HG02852 (cell line): ENCODE measurements at regions not wholly inside any gene's neighbourhood (a gene's known extent, or its start where the extent isn't known, plus 50 kb on each side); places are given as distances from the start of the nearest gene placed in this dataset.

ENCODE experiments used
- ATAC-seq: cut with Tn5 transposase; IDR thresholded peaks from one replicate; pipeline ENCODE4 v1.9.1; 2021; ENCODE audit warnings: mild to moderate bottlenecking, moderate library complexity; ENCODE audit not compliant: unreplicated experiment

DNA sequence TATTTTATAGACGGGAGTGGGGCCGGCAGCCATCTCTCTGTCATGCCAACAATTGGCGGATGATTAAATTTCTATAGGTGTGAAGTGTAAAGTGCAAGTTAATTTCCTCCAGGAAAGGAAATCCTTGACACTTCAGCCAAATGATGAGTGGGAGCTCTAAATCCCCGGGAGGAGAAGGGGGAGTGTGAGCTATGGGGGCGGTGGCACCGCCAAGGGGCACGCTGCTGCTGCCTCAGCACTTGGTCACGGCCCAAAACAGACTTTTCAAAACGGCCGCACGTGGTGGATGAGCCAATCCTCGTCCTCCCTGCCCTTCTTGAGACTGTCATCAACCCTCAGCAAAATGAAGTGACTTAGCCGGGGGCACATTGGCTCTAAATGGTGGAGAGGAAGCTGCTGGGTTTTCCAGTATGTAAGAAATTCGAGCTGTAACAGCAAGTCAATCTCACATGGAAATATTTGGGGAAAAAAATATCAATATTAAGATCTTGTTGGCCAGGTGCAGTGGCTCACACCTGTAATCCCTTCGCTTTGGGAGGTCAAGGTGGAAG, 200.8 kb downstream of the TFCP2L1 start:
- ATAC-seq: no peak

DNA sequence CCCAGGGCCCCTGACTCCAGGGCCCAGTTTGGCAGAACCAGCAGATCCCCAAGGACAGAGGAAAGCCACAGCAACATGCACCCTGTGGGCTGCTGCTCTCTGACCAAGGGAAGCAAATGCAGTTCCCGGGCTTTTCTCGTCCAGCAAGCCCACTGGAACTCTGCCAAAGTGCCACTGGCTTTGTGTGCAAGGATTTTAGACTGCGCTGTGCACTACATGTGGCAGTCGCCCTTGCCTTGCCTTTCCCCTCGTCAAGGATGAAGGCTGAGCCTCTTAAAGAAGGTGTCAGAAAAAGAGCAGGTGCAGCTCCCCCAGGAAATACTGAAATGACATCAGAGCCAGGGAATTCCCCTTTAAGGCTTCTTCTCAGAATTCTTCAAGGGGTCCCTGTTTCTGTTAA, 199.2 kb downstream of the TFCP2L1 start:
- no peak for ATAC-seq

GRCh38 chr2:121086450-121086849, 198.6 kb downstream of the TFCP2L1 start:
- no peak for ATAC-seq

DNA sequence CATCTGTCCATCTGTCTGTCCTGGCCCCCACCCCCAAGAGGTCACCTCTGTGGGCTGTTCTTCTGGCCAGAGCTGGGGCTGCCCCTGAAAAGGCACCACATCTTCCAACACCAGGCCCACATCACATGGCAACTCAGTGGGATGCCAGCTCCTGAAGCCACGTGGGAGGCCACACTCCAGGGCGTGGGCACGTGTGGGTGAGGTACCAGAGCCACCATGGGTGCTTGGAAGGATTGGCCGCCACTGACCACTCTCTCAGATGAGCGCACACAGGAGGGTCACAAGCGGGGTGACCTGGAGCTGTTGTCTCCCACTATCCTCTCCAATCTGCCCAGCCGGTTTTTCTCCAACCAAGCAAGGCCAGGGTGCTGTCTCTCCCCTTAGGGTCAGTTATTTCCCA, 197.9 kb downstream of the TFCP2L1 start:
- ATAC-seq: no peak

DNA sequence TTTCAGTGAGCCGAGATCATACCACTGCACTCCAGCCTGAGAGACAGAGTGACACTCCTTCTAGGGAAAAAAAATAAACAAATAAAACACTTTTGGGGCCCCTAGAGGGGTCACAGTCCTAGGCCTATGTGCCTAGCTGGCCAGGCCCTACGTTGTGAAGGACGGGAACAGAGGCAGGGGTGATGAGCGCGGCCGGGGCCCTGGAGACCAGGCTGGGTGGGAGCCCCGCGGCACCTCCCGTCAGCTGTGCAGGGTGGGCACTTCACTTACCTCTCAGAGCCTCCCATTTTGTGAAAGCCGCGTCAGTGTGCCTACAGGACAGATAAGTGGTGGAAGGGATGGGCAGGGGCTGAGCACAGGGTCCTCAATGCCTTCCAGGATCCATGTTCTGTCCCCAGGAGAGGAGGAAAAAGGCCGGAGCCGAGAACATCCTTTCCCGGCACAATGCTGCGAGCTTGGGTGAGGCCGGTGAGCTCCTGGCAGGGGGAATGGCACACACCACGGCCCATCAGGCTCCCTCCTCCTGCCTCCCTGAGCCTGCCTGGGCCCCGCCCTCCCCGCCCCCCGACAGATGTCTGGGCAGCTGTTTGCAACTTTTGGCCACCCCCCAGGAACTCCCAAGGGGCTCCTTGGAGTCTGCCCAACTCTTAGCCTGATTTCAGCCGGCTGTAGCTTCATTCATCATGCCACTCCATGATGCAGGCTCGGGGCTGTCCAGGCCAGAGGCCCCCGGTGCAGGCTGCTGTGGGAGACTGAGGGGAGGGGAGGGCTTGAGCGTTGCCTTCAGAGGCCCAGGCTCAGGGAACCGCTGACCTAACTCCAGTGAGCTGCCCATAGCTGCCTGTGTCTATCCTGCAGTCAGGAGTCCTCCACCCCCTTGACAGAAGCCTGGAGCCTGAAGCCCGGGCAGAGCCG, 196.5 kb downstream of the TFCP2L1 start:
- no peak for ATAC-seq

DNA sequence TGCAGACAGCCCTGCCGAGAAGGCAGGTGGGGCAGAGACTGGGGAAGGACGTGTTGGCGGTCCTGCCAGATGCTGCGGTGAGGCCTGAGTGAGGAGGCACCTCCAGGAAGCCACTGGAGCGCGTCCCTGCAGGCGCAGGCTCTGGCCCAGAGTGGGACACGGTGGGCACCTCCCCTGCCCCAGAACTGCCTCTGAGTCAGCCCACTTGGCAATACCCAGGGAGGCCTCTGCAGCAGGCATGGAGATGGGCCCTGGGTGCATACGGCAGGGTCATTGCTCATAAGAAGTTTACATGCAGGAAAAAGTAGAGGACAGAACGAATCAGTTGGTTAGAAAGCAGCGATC, 195.9 kb downstream of the TFCP2L1 start:
- no peak for ATAC-seq

DNA sequence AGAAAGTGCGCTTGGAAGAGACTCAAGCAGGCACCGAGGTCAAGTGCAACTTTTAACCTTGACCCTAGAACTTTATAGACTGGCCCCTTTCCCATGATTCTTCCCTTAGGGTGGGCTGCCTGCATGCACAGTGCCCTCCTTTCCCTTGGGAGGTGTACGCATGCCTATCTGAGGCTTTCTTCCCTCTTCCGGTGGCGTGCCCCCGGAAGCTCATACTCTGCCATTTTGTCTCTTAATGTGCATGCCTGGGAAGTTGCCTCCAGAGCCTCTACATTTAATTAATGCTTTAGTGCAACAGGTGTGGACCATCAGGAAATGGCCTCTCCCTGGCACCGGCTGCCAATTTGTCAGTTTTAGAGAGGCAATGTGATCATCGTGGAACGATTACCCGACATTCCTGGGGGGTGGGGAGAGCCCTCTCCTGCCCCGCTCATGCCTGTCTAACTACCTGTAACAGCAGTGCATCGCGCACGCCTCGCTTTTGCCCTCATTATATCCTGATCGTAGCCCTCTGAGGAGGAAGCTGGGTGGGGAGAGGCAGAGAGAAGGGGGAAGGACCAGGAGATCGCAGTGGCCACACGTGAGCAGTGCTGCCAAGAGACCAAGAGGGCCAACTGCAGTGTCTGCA, 194.8 kb downstream of the TFCP2L1 start:
- no peak for ATAC-seq

GRCh38 chr2:121092095-121092494, 192.9 kb downstream of the TFCP2L1 start:
- no peak for ATAC-seq

GRCh38 chr2:121093692-121094091, 191.3 kb downstream of the TFCP2L1 start:
- ATAC-seq: no peak

DNA sequence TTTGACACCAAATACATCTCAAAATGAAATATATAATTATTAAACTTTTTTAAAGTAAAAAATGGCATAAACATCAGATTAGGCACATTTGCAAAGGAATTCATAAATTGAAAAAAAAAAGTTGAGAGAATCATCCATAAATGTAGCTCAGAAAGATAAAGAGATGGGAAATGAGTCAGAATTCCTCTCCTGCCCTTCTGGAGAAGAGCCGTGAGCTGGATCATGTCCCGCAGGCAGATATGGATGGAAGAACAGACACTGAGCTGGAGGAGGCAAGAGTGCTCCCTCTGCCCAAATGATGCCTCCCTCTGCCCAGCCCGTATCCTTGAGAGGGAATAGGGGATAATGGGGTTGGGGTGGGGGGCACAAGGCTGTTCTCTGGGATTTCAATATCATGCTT, 190.9 kb downstream of the TFCP2L1 start:
- no peak for ATAC-seq

GRCh38 chr2:121094845-121095244, 190.2 kb downstream of the TFCP2L1 start:
- ATAC-seq: no peak

DNA sequence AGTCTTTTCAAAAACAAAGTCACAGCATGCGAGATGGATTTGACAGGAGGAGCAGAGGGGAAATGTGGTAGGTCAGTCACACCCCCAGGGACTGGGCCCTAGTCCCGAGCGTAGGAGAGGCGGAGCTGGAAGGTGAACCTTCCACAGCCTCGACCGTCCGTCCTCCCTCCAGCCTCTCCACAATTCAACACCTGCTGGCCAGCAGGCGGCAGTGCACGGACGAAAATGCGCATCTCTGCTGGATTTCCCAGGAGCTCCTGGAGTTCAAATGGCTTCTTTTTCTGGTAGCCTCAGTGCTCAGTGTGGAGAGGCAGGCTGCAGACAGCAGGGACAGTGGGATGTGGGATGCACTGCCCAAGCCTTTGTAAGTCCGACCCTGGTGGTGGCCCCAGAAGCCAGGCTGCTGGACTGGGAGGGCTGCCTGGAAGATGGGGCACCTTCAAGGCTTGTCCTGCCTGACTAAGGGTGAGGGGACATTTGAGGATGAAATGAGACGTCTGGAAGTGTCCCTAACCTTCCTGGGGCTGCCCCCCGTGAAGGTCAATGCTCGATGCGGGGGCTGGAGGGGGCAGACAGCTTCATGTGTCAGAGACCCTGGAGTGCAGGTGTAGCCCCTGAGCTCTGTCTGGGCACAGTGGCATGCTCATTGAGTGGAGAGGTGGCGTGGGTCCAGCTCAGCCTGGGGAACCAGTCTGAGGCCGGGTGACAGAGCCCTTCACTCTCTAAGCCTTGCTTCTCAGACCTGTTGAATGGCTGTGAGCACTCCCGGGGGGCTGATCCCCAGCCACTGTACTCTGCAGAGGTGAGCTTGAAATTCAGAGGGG, 189.5 kb downstream of the TFCP2L1 start:
- no peak for ATAC-seq

DNA sequence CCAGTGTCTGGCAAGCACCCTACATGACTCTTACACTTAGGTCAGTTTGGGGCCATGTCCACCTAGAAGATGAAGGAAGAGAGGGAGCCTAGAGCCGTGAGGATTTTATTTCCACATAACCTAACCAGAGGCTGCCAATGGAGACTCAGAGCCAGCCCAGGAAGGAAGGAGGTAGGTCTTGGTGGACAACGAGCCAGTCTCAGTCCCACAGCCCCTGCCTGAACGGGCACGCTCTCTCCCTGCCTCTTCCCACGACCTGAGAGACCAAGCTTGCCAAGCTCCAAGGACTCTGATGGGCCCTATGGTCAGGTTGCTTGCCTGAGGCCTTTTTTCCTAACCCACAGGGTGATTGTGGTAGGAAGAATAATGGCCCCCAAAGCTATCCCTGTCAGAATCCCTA, 188.4 kb downstream of the TFCP2L1 start:
- no peak for ATAC-seq

- no peak for ATAC-seq
These were observed 186.4 kb downstream of the TFCP2L1 start for GRCh38 chr2:121098556-121098955.

GRCh38 chr2:121099329-121100290, 185.4 kb downstream of the TFCP2L1 start:
- ATAC-seq: no peak

DNA sequence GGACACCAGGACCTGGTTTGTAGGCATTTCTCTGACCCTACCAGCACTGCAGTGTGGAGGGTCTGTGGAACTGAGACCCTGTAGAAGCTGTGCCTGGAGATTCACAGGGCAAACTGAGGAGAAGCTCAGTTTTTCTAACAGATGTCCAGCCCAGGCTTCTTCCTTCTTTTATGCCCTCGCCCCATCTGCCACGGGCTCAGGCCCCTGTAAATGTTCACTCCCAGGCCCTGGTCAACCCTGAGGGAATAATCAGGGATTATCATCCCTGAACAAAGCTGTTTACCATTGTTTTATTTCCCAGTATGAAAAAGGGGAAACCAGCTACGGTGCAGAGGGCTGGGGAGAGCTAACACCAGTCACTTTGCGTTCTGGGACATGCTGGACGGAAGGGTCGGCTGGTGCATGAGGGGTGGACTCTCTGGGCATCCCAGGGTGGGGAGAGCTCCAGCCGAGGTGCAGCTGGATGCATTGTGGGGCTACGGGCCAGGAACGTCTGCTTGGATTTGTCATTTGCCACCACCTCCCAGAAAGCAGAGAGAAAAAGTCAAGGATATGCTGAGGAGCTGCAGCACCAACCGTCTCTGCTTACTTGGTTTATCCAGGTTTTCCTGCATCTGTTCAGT, 183.8 kb downstream of the TFCP2L1 start:
- no peak for ATAC-seq

GRCh38 chr2:121102941-121103340, 182.1 kb downstream of the TFCP2L1 start:
- no peak for ATAC-seq

DNA sequence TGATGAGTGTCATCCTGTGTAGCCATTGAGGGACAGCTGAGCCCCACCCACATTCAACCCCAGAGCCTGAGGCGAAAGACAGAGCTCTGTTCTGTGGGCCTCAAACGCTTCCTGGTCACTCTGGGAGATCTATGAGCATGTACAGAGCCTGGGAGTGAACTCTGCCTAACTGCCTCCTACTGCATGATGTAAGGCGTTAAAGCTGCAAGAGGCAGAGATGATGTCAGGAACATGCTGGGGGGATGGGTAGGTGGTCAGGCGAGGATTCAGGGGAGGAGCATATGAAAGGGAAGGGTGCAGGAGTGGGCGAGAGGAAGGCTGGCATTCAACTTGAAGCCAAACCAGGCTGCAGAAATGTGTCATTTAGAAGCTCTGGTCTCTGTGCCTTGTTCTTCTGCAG, 181.0 kb downstream of the TFCP2L1 start:
- no peak for ATAC-seq

DNA sequence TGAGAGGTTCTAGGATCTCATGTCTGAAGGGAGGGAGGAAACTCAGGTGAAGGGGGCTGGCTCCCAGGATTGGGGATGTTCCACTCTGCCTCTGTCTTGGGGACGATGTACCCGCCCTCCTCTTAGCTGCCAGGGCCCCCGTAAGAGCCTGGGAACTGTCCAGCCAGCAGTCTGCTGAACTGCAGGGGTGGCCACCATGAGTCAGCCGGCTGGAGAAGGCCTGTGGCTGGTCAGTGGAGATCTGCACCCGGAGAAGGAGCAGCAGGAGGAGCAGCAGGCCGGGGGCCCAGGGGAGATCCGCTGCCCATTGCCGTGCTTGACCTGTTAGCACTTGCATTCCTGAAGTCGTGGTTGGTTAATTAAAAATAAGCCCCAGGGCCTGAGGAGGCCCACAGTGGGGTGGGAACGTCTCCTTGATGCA, 180.3 kb downstream of the TFCP2L1 start:
- ATAC-seq: no peak

GRCh38 chr2:121110924-121111323, 174.1 kb downstream of the TFCP2L1 start:
- ATAC-seq: no peak
